Spleen (tissue), 7 donors: ENCODE measurements at regions not wholly inside any gene's neighbourhood (a gene's known extent, or its start where the extent isn't known, plus 50 kb on each side); places are given as distances from the start of the nearest gene placed in this dataset.

Experiments used
- CTCF ChIP-seq, 11 experiments: fragments of 200-600 bp in 7 of 11; fragments of 450-650 bp in 4 of 11; sonication (generic) in 4 of 11; IDR thresholded peaks in 8 of 11; conservative IDR thresholded peaks in 3 of 11; 1 replicate in 7 of 11; 2 replicates in 4 of 11; pipeline versions ENCODE4 v1.4.0 to v1.8.0; 2016 to 2021; ENCODE audit warnings: antibody characterized with exemption in 11 of 11, inconsistent platforms in 4 of 11, mild to moderate bottlenecking in 1 of 11
- POLR2A ChIP-seq, 3 donors: fragments of 450-650 bp; IDR thresholded peaks; one replicate each; pipeline ENCODE4 v1.5.1; 2017; ENCODE audit warnings: antibody characterized with exemption in 3 of 3, mild to moderate bottlenecking in 1 of 3
- POLR2AphosphoS5 ChIP-seq, 3 donors: sonication (generic); formaldehyde crosslinking; IDR thresholded peaks; one replicate each; pipeline ENCODE4 v1.5.1; 2017; ENCODE audit warnings: antibody characterized with exemption in 3 of 3
- donor health status: DM: no; HTN: no; CAD: no; lungs with moderate emphysema.
- donor health status: DM: no; HTN: no; CAD: no.
- donor health status: DM: no; HTN: no; CAD: no.

- TF ChIP-seq POLR2A (IDR thresholded peaks at IDR 0.05): no peak
- TF ChIP-seq CTCF (IDR thresholded peaks at IDR 0.05 in 8 of 11, conservative IDR thresholded peaks at IDR 0.05 in 3 of 11): no peak
- no peak for TF ChIP-seq POLR2AphosphoS5 (IDR thresholded peaks at IDR 0.05)
Measured at GRCh38 chr4:177242651-177243286, 66.9 kb upstream of the NEIL3 start.
